HG03571 (cell line): ENCODE measurements at regions not wholly inside any gene's neighbourhood (a gene's known extent, or its start where the extent isn't known, plus 50 kb on each side); places are given as distances from the start of the nearest gene placed in this dataset.
"Not testable (repeated sequence)": the region's sequence is repeated elsewhere in the genome, so short reads cannot be mapped to it uniquely, and the experiment has no call there.

Experiments
- ATAC-seq: cut with Tn5 transposase; IDR thresholded peaks from one replicate; pipeline ENCODE4 v1.9.1; 2021; ENCODE audit not compliant: unreplicated experiment

DNA sequence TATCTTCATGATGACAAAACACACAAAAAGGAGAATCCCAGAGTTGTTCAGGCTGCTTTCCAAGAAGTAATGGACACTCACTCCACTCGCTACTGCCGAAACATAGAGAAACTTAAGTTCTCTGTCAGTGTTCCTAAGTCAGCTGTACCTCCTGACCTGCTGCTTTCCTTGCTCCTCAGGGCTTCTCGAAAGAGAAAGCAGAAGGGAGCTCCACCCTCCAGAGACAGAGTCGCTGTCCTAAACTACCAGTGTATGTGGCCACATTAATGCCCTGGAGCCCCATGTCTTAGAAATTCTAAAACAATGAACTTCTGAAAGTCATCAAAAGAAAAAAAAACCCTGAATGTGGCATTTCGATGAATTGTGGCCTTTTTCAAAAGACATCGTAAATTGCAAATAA, 390.8 kb upstream of the MON1B start:
- ATAC-seq = no peak

- ATAC-seq = no peak
These were observed 389.6 kb upstream of the MON1B start for GRCh38 chr16:76801357-76801756.

DNA sequence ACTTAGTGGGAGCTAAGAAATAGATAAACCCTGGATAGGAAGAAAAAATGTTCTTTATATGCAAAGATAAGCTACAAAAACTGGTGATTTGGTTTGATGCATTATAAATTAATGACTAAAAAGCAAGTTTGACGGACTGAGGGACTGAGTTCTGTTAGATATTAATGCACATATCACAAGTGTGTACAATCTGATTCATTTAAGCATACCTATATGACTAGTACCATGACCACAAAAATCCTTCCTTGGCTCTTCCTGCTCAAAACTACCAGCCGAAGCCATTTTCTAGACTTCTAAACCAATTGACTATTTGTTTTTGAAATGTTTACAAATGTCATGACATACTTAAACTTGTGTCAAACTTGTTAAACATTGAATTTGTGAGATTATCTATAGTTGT, 374.5 kb upstream of the MON1B start:
- no peak for ATAC-seq

GRCh38 chr16:76818606-76819181, 372.3 kb upstream of the MON1B start:
- ATAC-seq = no peak

GRCh38 chr16:76819226-76819916, 371.6 kb upstream of the MON1B start:
- ATAC-seq = no peak

DNA sequence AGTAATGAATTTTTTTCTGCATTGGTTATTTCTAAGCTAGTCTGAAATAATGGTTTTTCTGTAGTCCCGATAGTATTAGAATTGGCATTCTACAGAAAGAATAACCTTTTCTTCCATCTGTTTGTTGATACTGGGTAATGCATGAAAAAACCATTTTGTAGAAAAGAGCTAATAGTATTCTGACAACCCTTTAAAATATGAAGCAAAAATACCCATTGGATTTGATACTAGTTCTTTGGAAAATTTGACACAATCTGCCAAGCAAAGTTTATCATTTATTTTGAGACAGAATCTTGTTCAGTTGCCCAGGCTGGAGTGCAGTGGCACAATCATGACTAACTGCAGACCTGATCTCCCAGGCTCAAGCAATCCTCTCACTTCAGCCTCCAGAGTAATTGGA, 366.8 kb upstream of the MON1B start:
- ATAC-seq = no peak

GRCh38 chr16:76824791-76825190, 366.2 kb upstream of the MON1B start:
- no peak for ATAC-seq

- ATAC-seq = no peak
These were observed 355.7 kb upstream of the MON1B start for GRCh38 chr16:76835339-76835738.

GRCh38 chr16:76835779-76836300, 355.1 kb upstream of the MON1B start:
- no peak for ATAC-seq

- ATAC-seq = no peak
These were observed 353.1 kb upstream of the MON1B start for GRCh38 chr16:76837872-76838271.

DNA sequence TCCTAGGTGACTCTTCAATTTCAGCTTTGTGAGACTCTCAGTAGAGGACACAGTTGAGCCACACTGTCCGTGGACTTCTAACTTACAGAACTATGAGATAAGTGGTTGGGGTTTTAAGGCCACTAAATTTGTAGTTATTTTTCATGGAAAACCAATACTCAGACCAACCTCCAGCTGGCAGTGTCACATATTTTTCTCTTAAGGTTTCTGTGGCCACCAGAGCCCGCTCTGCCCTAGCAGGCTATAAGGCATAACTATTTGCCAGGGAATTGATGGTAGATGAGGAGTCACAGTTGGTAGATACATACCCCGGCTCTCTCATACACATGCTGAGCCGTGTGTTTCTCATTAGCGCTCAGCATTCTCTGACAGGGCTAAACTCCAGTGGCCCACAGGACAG, 336.8 kb upstream of the MON1B start:
- ATAC-seq = no peak

GRCh38 chr16:76856112-76856511, 334.9 kb upstream of the MON1B start:
- no peak for ATAC-seq

GRCh38 chr16:76857402-76857801, 333.6 kb upstream of the MON1B start:
- no peak for ATAC-seq

DNA sequence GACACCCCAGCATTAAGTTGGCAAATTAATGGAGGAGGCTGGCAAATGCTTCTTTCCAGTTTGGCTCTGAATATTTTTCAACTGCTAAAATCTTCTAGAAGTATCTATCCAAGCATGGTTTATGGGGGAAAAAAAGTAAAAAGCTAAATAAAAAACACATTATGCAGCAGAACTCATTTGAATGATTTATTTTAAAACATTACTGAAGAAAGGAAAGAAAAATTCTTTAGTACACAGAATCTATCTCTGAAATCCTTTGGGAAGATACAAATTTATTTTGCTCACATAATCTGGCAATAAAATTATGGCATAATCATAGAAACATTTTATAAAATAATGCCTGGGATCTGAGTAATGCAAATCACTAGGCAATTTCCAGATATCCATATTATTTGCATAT, 328.1 kb upstream of the MON1B start:
- no peak for ATAC-seq

DNA sequence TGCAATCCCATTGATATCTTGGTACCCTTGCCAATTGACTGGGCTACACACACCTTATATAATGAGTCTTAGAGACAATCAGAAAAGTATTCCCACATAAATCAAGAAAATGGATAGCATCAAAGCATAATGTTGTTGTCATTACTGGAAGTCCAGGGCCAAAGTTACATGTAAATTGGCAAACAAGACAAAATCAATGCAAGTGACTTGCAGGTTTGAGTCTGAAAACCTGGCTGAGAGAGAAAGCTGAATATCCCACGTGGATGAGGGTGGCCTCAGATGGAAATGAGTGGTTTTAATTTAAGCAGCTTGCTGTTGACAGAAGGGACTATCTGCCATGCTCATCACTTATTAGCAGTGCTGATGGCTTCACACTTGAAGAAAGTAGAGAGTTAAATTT, 324.0 kb upstream of the MON1B start:
- ATAC-seq = no peak

GRCh38 chr16:76875898-76876297, 315.1 kb upstream of the MON1B start:
- ATAC-seq = no peak

DNA sequence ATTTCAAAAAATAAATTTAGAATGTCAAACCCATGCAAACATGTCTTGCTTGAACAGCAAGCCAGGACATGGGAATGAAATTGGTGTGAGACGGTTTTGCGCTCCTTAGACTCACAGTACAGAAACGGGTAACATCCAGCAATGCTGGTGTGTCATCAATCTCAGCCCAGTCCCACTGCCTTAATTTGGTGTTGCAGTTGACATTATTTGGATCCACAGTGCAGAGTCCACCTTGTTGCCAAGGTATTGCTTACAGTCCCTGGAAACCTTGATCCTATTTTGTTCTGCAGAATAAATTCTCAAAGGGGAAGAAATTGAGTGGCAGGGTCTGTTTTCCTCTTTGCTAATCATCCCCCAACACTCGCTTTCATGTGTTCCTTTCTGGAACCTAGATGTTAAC, 311.6 kb upstream of the MON1B start:
- ATAC-seq = no peak

GRCh38 chr16:76880523-76880922, 310.5 kb upstream of the MON1B start:
- not testable (repeated sequence) for ATAC-seq

DNA sequence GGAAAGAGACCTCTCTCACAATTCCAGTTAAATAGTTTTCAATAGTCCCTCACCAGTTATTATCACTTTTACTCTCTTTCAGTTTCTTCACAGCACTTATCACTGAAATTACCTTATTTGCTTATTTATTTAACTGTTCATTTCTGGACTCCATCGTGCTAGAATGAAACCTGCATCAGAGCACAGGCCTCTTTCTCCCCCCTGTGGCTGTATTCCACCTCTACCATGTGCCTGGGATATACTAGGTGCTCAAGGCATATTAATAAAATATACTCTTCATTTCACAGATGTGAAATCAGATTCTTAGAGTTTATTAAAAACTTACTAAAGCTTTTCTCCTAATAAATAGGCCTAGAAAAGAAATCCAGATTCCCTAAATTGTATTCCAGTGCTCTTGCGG, 308.9 kb upstream of the MON1B start:
- ATAC-seq = no peak

DNA sequence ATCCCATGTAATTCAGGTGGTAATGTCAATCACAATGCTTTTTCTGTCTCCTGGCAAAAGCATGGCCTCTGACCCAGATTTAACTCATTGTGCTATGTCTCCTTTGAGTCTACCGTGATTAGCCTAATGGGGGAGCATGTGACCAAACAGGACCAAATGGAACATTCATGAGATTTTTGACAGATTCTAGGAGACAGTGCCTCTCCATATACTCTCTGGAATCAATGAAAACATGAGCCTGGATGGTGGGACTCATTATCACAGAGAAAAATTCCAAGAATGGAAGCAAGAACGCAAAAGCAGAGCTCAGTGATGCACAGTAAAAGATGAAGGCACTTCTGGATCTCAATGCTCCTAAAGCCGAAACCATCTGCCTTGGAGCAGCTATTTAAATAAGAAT, 307.9 kb upstream of the MON1B start:
- no peak for ATAC-seq

GRCh38 chr16:76885776-76886537, 305.0 kb upstream of the MON1B start:
- ATAC-seq = no peak

DNA sequence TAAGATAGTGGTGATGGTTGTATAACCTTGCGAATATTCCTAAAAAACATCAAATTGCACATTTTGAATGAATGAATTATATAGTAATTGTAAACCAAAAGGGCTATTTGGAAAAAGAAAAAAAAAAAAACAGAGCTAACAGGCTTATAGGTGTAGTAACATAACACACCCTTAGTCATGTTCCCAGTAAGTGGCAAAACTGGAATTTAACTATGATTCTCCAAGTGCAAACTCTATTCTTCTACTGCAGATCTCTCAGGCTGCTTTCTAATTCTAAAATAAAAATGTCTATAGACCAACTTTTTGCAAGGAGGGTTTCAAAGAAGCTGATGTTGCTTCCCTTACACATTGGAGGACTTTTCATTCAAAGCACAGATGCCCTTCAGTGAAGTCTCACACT, 293.2 kb upstream of the MON1B start:
- ATAC-seq = no peak
